ENCODE measurements at regions not wholly inside any gene's neighbourhood (a gene's known extent, or its start where the extent isn't known, plus 50 kb on each side); places are given as distances from the start of the nearest gene placed in this dataset.

DNA sequence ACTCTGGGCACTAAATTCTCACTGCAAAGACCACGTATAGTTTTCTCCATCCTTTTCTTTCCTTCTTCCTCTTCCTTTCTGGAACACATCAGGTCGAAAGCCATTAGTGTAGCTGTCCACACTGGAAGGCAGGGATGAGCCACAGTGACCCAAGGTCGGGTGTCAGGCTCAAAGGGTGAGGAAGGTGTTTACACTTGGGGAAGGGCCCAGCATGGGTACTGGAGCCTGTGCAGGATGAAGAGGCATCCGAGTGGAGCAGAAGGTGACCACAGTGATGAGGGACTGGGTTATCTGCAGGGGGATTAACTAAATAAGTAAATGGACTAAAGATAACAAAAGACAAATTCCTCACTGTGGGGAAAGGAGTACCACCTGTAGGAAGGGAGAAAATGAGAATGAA, 164.0 kb downstream of the SOX9 start:
- H3K27me3 ChIP-seq (ENCODE audit: control insufficient read depth, insufficient read depth, low read length): no peaks in the 10 kb centered on the region
- no peaks in the 10 kb centered on the region for H3K9me3 ChIP-seq (ENCODE audit: control insufficient read depth, insufficient read depth, low read length)
- H3K27ac ChIP-seq (ENCODE audit: low read depth, low read length): no peak overlapping the region
- 50% methylated on average over 1 of the region's 4 CpGs for WGBS (ENCODE audit: insufficient coverage)
- no peaks in the 10 kb centered on the region for H3K4me1 ChIP-seq (ENCODE audit: control insufficient read depth, insufficient read depth, low read length)
- H3K4me3 ChIP-seq (ENCODE audit: low read depth, low read length): no peak overlapping the region
- DNase-seq (ENCODE audit: low read depth in 4 of 6, low spot score in 6 of 6): no peak
- no peaks in the 10 kb centered on the region for H3K36me3 ChIP-seq (ENCODE audit: control insufficient read depth, insufficient read depth, low read length)

DNA sequence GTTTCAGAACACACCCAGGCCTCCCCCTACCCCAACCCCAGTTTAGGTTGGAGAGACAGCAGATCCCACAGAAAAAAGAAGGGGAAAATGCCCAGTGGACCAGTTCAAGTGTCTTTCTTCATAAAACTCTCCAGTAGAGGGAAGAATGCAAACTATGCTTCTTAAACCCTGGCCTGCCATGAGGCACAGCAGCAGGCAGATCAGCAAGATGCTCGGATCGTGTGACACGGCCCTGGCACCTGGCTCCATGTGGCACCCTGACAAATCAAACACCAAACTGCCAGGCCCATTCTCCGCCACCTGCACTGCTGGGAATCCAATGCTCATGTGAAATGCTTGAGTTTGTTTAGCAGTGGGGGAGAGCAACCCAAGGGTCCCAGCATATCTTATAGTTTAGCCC, 166.8 kb downstream of the SOX9 start:
- no peaks in the 10 kb centered on the region for H3K27me3 ChIP-seq (ENCODE audit: control insufficient read depth, insufficient read depth, low read length)
- H3K9me3 ChIP-seq (ENCODE audit: control insufficient read depth, insufficient read depth, low read length): no peaks in the 10 kb centered on the region
- 100% methylated on average over 1 of the region's 4 CpGs for WGBS (ENCODE audit: insufficient coverage)
- H3K4me1 ChIP-seq (ENCODE audit: control insufficient read depth, insufficient read depth, low read length): no peaks in the 10 kb centered on the region
- no peaks in the 10 kb centered on the region for H3K36me3 ChIP-seq (ENCODE audit: control insufficient read depth, insufficient read depth, low read length)
- no peak overlapping the region for H3K27ac ChIP-seq (ENCODE audit: low read depth, low read length)
- no peak overlapping the region for H3K4me3 ChIP-seq (ENCODE audit: low read depth, low read length)
- DNase-seq (ENCODE audit: low read depth in 4 of 6, low spot score in 6 of 6): peak in 1 of 6 donors; percentile 55

DNA sequence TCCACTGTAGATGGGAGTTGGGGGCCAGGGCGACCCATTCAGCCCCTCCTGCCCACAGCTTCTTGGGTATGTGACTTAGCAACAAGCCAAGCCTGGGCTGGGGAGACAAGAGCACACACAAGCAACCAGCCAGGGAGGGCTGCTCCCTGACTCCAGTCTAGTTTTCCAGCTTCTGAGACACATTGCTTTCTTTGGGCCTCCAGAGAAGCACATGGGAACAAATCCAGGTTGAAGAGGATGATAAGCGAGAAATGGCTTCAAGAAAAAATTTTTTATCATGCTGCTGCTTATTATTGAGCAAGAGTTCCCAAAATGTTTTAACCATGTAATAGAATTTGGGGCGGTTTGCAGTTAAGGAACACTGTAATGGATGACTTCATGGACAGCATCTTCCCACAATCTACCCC, 173.7 kb downstream of the SOX9 start:
- H3K4me3 ChIP-seq (ENCODE audit: low read depth, low read length): no peak overlapping the region
- no peak for DNase-seq (ENCODE audit: low read depth in 4 of 6, low spot score in 6 of 6)
- no peaks in the 10 kb centered on the region for H3K9me3 ChIP-seq (ENCODE audit: control insufficient read depth, insufficient read depth, low read length)
- no peaks in the 10 kb centered on the region for H3K27me3 ChIP-seq (ENCODE audit: control insufficient read depth, insufficient read depth, low read length)
- no peak overlapping the region for H3K27ac ChIP-seq (ENCODE audit: low read depth, low read length)
- peaks cover 2% of the 10 kb centered on the region for H3K4me1 ChIP-seq (ENCODE audit: control insufficient read depth, insufficient read depth, low read length)
- WGBS (ENCODE audit: insufficient coverage): 60% methylated on average over 1 of the region's 3 CpGs
- no peaks in the 10 kb centered on the region for H3K36me3 ChIP-seq (ENCODE audit: control insufficient read depth, insufficient read depth, low read length)

DNA sequence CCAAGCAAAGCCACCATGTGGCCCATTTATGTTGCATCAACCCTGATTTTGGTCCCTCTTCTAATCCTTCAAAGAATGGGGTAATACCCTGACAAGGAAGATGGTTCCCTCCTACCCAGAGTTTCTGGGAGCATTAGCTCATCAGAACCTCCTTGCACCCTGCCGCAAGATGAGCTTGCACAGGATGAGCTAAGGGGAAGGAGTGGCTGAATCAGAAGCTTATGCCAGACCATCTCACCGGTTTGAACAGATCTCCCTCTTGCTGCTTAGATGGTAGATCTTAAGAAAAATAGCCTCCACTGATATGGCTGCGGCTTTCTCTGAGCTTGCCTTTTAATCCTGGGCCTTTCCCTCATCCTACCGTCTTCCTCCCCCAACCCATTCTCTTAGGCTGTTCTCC, 175.1 kb downstream of the SOX9 start:
- no peak for DNase-seq (ENCODE audit: low read depth in 4 of 6, low spot score in 6 of 6)
- Histone ChIP-seq H3K9me3 (ENCODE audit: control insufficient read depth, insufficient read depth, low read length) (no peaks in the 10 kb centered on the region), H3K27me3 (ENCODE audit: control insufficient read depth, insufficient read depth, low read length) (no peaks in the 10 kb centered on the region), H3K36me3 (ENCODE audit: control insufficient read depth, insufficient read depth, low read length) (no peaks in the 10 kb centered on the region), H3K27ac (ENCODE audit: low read depth, low read length) (no peak overlapping the region), H3K4me1 (ENCODE audit: control insufficient read depth, insufficient read depth, low read length) (peaks cover 9% of the 10 kb centered on the region), H3K4me3 (ENCODE audit: low read depth, low read length) (no peak overlapping the region)
- WGBS (ENCODE audit: insufficient coverage): 92% methylated on average over 2 of the region's 4 CpGs

DNA sequence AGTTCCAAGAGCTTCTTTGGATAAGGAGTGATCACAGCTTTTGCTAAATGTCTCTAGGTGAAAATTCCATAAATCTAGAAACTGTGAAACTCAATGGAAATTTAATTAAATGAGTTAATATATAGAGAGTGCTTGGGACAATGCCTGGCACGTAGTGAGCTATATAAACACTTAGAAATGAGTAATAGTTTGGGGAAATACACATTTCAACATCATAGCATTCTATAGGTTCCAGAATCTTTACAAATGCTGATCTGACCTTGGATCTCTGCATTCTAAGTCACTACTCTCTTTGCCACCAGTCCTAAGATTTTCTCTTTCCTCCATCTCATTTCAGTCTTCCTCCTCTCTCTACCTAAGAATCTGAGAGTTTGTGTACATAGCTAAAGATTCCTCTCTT, 175.6 kb downstream of the SOX9 start:
- H3K4me1 ChIP-seq (ENCODE audit: control insufficient read depth, insufficient read depth, low read length): peaks cover 9% of the 10 kb centered on the region
- no peaks in the 10 kb centered on the region for H3K9me3 ChIP-seq (ENCODE audit: control insufficient read depth, insufficient read depth, low read length)
- no CpG with 5 or more reads among the region's 1 CpG for WGBS (ENCODE audit: insufficient coverage)
- DNase-seq (ENCODE audit: low read depth in 4 of 6, low spot score in 6 of 6): no peak
- no peaks in the 10 kb centered on the region for H3K36me3 ChIP-seq (ENCODE audit: control insufficient read depth, insufficient read depth, low read length)
- no peaks in the 10 kb centered on the region for H3K27me3 ChIP-seq (ENCODE audit: control insufficient read depth, insufficient read depth, low read length)
- H3K27ac ChIP-seq (ENCODE audit: low read depth, low read length): no peak overlapping the region
- no peak overlapping the region for H3K4me3 ChIP-seq (ENCODE audit: low read depth, low read length)

DNA sequence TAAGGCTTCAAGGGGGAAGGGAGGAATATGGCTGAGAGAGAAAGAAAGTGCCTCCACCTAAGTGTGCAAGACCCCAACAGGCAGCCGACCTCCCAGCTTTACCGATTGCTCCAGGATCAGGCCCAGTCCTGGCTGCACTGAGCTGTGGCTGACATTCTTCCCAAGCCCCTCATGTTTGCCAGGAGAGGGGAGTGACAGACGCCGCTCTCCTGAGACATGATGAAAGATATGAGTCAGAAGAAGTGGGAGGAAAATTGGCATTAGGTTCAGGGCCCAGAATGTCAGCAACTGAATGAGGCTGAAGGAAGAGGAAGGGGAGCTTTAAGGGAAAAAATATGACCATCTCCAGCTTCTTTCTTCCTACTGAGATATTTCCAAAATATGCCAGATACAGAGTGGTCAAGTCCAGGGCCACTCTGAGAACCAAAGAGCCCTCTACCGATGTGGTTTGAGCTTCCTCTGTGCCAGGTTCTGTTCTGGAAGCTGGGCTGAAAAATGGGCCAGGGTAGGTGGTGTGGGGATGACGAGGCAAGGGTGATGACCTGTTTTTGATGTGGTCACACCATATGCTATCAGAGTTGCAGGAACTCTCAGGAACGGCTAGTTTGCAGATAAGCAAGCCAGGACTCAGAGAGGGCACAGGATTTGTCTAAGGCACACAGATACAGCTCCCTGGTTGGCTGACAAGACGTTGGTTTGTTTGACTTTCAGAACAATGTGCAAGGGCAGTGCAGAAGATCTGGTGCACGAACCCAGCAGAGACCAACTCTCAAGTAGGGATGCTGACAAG, 176.7 kb downstream of the SOX9 start:
- 87% methylated on average over 7 of the region's 9 CpGs for WGBS (ENCODE audit: insufficient coverage)
- DNase-seq (ENCODE audit: low read depth in 4 of 6, low spot score in 6 of 6): no peak
- H3K4me1 ChIP-seq (ENCODE audit: control insufficient read depth, insufficient read depth, low read length): peaks cover 15% of the 10 kb centered on the region
- H3K9me3 ChIP-seq (ENCODE audit: control insufficient read depth, insufficient read depth, low read length): no peaks in the 10 kb centered on the region
- H3K27ac ChIP-seq (ENCODE audit: low read depth, low read length): no peak overlapping the region
- no peaks in the 10 kb centered on the region for H3K36me3 ChIP-seq (ENCODE audit: control insufficient read depth, insufficient read depth, low read length)
- no peaks in the 10 kb centered on the region for H3K27me3 ChIP-seq (ENCODE audit: control insufficient read depth, insufficient read depth, low read length)
- no peak overlapping the region for H3K4me3 ChIP-seq (ENCODE audit: low read depth, low read length)

DNA sequence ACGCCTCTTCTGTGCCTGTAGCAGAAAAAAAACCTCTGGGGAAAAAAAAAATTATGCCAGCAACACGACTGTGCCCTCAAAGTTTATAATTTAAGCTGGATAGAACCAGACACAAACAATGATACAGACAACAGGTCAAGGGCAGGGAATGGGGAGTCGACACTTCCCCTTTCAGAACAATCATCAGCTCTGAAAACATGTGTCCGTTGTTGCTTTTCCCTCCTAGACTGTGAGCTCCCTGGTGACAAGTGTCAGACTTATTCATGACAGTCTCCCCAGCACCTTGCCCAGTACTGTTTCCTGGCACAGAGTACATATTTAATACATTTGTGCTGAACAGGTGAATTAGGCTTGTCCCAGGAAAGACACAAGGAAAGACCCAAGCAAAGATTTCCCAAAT, 178.3 kb downstream of the SOX9 start:
- no peaks in the 10 kb centered on the region for H3K27me3 ChIP-seq (ENCODE audit: control insufficient read depth, insufficient read depth, low read length)
- H3K4me3 ChIP-seq (ENCODE audit: low read depth, low read length): no peak overlapping the region
- H3K36me3 ChIP-seq (ENCODE audit: control insufficient read depth, insufficient read depth, low read length): no peaks in the 10 kb centered on the region
- H3K4me1 ChIP-seq (ENCODE audit: control insufficient read depth, insufficient read depth, low read length): peaks cover 15% of the 10 kb centered on the region
- H3K9me3 ChIP-seq (ENCODE audit: control insufficient read depth, insufficient read depth, low read length): no peaks in the 10 kb centered on the region
- DNase-seq (ENCODE audit: low read depth in 4 of 6, low spot score in 6 of 6): no peak
- H3K27ac ChIP-seq (ENCODE audit: low read depth, low read length): peak overlapping the region; percentile 35
- 21% methylated on average over 3 of the region's 4 CpGs for WGBS (ENCODE audit: insufficient coverage)

DNA sequence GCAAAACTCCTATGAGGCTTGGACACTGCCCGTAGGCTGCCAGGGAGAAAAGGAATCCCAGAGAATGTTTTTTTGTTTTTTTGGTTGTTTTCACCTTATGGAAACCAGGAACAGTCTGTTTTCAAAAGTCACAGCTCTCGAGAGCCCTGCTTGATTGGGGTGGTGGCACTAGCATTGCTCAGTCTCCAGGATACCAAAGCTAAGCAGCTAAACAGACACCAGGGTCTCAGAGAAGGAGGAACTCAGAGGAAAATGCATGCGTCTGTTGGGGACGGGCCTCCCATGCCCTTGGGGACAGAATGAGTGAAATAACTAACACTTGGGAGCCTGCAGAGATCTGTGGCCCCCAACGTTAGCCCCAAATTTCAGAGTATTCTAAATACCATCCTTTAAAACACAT, 178.8 kb downstream of the SOX9 start:
- Histone ChIP-seq H3K36me3 (ENCODE audit: control insufficient read depth, insufficient read depth, low read length) (no peaks in the 10 kb centered on the region), H3K4me3 (ENCODE audit: low read depth, low read length) (no peak overlapping the region), H3K27me3 (ENCODE audit: control insufficient read depth, insufficient read depth, low read length) (no peaks in the 10 kb centered on the region), H3K4me1 (ENCODE audit: control insufficient read depth, insufficient read depth, low read length) (peaks cover 15% of the 10 kb centered on the region), H3K27ac (ENCODE audit: low read depth, low read length) (peak overlapping the region; percentile 35), H3K9me3 (ENCODE audit: control insufficient read depth, insufficient read depth, low read length) (no peaks in the 10 kb centered on the region)
- peak in 2 of 6 donors; percentile 43 to 70 for DNase-seq (ENCODE audit: low read depth in 4 of 6, low spot score in 6 of 6)
- 13% methylated on average over 1 of the region's 5 CpGs for WGBS (ENCODE audit: insufficient coverage)

DNA sequence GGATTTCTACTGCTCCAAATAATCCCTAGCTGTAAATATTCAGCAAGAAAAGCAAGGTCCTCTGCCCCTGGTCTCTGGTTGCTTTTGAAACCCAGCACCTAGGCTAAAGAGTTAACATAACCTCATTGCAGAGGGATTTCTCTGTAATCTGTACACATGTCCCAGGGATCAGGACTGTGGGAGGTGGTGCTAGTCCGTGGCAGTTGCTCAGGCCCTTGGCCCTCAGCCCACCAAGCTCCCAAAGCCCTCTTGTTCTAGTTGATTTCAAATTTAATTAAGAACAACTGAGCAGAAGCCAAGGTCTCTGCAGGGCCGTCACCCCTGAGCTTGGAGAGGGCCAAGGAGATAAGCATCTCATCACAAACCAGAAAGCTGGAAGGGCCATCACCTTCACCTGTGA, 181.1 kb downstream of the SOX9 start:
- no peak overlapping the region for H3K4me3 ChIP-seq (ENCODE audit: low read depth, low read length)
- peaks cover 21% of the 10 kb centered on the region for H3K4me1 ChIP-seq (ENCODE audit: control insufficient read depth, insufficient read depth, low read length)
- H3K27ac ChIP-seq (ENCODE audit: low read depth, low read length): no peak overlapping the region
- no peaks in the 10 kb centered on the region for H3K9me3 ChIP-seq (ENCODE audit: control insufficient read depth, insufficient read depth, low read length)
- 44% methylated on average over 1 of the region's 2 CpGs for WGBS (ENCODE audit: insufficient coverage)
- no peaks in the 10 kb centered on the region for H3K27me3 ChIP-seq (ENCODE audit: control insufficient read depth, insufficient read depth, low read length)
- no peaks in the 10 kb centered on the region for H3K36me3 ChIP-seq (ENCODE audit: control insufficient read depth, insufficient read depth, low read length)
- DNase-seq (ENCODE audit: low read depth in 4 of 6, low spot score in 6 of 6): no peak

DNA sequence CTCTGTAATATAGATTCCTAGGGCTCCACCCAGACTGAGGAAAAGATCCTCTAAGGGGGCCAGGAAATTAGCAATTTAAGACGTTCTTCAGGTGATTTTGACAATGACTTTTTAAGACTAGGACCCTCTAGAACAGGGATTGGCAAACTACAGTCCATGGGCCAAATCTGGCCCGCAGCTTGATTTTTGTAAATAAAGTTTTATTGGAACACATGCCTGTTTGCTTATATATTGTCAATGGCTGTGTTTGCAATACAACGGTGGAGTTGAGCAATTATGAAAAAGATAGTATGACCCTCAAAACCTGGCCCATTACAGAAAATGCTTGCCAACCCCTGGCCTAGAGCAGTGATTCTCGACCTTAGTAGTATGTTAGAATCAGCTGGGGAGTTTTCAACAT, 181.9 kb downstream of the SOX9 start:
- H3K27me3 ChIP-seq (ENCODE audit: control insufficient read depth, insufficient read depth, low read length): no peaks in the 10 kb centered on the region
- peaks cover 21% of the 10 kb centered on the region for H3K4me1 ChIP-seq (ENCODE audit: control insufficient read depth, insufficient read depth, low read length)
- no peak overlapping the region for H3K4me3 ChIP-seq (ENCODE audit: low read depth, low read length)
- DNase-seq (ENCODE audit: low read depth in 4 of 6, low spot score in 6 of 6): no peak
- no peak overlapping the region for H3K27ac ChIP-seq (ENCODE audit: low read depth, low read length)
- WGBS (ENCODE audit: insufficient coverage): 96% methylated on average over 3 of the region's 4 CpGs
- no peaks in the 10 kb centered on the region for H3K9me3 ChIP-seq (ENCODE audit: control insufficient read depth, insufficient read depth, low read length)
- H3K36me3 ChIP-seq (ENCODE audit: control insufficient read depth, insufficient read depth, low read length): no peaks in the 10 kb centered on the region
